Lung microvascular endothelial cell (primary cell): ENCODE measurements at regions not wholly inside any gene's neighbourhood (a gene's known extent, or its start where the extent isn't known, plus 50 kb on each side); places are given as distances from the start of the nearest gene placed in this dataset.
"Not testable (repeated sequence)": the region's sequence is repeated elsewhere in the genome, so short reads cannot be mapped to it uniquely, and the experiment has no call there.

Experiments used
- DNase-seq, 2 donors: peaks; one replicate each; pipeline versions ENCODE4 v3.0.0 to v3.0.0-alpha.2; 2010; ENCODE audit warnings: low read depth in 2 of 2

DNA sequence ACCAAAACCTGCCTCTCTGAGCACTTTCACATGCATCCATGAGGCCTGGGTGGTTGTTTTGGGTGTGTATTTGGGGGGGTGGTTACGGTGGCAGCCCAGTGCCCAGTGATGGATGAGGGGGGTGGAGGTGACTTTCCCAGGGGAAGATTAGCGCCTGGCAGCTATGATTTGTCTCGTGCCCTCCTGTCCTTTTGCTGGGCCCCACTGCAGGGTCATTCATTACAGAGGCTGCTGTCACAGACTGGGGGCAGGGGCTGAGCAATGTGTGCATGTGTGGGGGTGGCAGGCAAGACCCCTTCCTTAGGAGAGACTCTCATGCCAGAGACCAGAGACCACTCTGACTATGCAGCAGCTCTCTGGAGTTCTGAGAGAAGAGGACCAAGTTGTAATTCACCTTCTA lies 93.7 kb downstream of the MRM1 start:
- DNase-seq, result no peak

GRCh38 chr17:36695710-36696109 lies 94.3 kb downstream of the MRM1 start:
- DNase-seq, result not testable (repeated sequence)

DNA sequence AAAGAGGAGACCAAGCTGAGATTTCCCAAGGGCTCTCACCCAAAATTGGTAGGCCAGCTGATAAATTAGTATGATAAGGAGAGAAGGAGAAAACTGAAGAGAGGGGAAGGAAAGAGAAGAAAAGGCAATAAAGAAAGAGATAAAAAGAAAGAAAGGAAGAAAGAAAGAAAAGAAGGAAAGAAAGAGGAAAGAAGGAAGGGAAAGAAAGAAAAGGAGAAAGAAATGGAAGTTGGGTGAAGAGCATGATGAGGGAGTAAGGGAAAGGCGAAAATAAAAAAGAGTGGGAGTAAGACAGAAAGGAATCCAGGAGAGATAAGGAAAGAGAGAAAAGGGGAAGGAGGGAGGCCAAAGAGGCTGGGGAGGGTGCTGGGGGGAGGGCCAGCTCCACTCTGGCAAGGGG lies 95.4 kb downstream of the MRM1 start:
- DNase-seq, result no peak

- peak in 1 of 2 donors; percentile 31 for DNase-seq
Observed at GRCh38 chr17:36697903-36698530, 96.6 kb downstream of the MRM1 start.

DNA sequence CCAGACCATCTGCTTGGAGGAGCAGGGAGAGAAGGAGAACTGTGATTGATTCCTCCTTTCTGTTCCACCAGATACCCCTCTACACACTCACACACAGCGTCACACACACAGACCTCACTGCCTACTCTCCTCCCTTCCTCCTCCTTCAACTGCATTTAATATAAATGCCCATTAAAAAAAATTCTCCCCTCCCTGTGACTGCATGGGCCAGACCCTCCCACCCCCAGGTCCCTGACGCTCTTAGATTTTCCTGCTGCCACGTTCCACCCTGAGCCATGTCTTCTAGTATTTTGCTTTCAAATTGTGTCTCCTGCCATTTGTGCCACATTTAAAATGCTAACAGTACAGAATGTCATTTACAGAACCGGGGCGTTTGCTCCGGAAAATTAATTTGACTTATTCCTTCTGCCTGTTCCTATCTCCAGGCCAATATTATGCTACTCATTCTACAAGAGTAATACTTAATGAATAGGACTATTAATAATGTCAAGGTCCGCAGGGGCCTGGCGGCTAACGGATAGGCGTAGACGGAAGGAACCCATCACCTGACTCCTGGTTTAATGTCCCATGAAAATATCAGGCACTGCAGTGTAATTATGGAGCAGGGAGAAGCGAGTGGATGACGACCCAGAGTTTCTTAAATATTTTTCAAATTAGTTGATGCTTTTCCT lies 100.2 kb downstream of the MRM1 start:
- DNase-seq, result no peak

GRCh38 chr17:36702636-36703035 lies 101.3 kb downstream of the MRM1 start:
- DNase-seq, result no peak

DNA sequence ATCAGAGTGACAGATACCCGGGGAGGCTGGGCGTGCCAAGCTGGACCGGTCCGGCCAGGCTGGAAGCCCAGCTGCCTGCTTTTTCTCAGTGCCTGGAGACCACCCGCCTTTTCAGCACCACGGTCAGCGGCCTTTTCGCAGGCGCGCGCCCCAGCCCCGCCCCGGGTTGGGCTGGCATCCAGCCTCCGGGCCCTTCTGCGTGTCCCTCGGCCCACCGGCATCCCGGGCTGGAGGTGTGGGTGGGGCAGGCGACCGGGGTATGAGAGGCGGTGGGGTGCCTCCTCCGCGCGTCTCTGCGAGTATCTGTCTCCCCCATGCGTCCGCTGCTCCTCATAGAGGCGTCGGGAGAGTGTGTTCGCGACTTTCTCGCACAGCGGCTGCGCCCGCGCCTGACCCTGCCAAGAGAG lies 102.5 kb downstream of the MRM1 start:
- peak; percentile 42 to 59 for DNase-seq

- no peak for DNase-seq
Observed at GRCh38 chr17:36705283-36705795, 104.0 kb downstream of the MRM1 start.

GRCh38 chr17:36705874-36706731 lies 104.7 kb downstream of the MRM1 start:
- peak; percentile 48 to 50 for DNase-seq

GRCh38 chr17:36707904-36708303 lies 106.5 kb downstream of the MRM1 start:
- DNase-seq, result no peak

DNA sequence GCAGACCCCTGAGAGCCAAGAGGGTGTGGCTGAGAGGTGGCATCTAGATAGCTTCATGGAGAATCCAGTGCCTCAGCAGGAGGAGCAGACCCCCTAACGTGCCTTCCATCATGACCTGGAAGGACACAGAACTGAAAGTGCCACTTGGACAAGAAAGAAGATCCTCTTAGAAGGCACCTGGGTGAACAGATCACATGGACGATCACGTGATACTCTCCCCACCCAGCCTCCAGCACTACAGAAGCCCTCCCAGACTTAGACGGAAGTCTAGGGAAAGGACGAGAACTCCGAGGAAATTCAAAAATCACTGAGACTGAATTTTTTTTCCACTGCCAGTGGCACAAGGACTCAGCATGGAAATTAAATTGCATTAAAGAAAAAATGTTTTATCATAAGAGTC lies 113.4 kb downstream of the MRM1 start:
- no peak for DNase-seq

GRCh38 chr17:36715951-36716350 lies 114.6 kb downstream of the MRM1 start:
- DNase-seq, result no peak

DNA sequence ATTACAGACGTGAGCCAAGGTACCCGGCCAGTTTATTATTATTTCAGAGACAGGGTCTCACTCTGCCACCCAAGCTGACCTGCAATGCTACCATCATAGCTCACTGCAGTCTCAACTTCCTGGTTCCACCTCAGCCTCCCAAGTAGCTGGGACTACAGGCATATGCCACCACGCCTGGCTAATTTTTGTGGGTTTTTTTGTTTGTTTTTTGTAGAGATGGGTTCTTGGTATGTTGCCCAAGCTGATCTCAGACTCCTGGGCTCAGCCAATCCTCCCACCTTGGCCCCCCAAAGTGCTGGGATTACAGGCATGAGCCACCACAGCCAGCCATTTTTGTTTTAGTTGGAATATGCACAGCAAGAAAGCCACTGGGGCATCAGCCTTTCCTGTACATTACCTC lies 115.7 kb downstream of the MRM1 start:
- DNase-seq, result no peak

DNA sequence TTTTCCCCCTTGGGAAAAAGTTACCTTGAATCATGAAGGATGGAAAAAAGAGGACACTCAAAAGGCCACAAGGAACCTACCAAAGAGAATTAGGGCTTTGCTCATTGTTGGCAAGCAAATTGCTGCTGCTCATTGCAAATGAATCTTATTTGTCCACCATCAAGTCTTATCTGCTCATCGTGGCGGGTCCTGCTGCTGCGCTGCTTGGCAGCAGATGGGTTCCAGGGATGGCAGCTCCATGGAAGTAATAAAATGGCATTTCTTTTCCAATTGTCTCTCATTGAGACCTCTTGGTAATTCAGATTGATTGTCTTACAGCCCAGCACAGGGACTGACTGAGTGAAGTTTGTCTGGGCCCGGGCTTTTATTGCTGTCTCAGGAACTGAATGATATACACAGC lies 118.7 kb downstream of the MRM1 start:
- DNase-seq, result no peak

DNA sequence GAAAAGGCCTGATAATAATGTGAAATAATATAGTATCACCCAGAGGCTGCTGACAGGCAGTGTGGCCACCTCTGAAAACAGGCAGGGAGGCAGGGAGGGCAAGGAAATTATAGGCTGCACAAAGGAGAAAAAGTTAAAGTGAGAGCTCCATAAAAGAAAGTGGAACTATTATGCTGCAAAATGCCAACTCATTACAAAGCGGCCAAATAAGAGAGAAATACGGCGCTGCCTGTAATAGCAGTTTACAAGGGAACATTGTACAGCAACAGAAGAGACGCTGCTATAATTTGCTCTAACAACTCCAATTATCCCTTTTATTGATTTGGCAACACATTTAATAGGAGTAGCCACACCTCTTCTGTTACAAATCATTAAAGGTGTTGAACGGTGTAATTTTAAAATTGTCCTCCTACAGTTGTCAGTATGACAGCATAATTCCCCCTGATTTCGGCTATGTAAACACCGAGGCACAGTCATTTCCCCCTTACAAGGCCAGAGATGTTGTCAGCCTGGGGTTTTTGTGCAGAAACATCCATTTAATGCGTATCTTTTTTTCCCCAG lies 120.3 kb downstream of the MRM1 start:
- DNase-seq, result peak in 1 of 2 donors; percentile 33

DNA sequence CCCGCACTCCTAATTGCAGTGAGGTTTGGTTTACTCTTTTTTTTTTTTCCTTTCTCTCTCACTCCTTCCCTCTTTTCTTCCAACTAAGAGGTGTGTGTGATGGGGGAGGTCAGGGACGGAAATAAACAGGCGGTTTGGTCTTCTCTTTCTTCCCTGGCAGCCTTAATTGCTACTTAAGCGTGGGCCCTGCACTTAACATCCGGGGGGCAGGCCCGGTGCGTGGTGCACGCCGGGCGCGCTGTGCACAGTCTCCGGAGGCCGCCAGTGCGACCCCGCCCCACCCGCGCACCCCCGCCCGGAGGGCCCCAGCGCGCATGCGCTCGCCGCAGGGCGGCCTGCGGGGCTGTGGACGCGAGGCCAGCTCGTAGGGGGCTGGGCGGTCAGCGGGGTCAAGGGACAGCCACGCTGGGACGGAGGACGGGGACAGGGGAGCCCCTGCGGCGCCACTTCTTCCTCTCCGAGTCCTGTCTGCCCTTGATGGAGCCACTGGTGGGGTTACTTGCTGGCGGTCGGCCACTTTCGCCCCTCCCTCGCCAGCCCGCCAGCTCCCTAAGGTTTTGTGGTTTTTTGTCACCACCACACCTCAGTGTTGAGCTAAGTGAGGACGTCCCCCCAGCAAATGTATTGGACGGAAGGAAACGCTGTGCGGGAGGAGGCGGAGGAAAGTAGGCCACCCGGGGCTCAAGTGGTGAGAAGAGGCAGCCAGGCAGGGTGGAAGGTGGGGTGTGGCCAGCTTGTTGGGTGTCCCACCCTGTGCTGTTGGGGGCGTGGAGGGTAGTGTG lies 120.9 kb downstream of the MRM1 start:
- DNase-seq, result peak; percentile 2 to 26

DNA sequence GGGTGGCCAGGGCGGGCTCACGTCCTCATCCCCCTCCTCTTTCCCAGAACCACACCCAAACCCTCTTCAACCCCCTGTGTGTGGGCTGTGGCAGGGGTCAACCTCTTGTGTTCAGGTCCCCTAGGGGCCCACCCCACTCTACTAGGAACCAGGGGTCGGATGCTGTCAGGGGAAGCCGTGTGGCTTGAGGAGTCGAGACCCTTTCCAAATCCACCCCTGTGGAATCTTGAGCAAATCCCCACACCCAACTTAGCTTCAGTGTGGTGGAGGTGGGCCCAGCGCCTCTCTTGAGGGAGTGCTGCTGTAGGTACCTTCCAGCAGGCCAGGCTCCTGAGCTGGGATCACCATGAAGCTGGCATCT lies 121.5 kb downstream of the MRM1 start:
- no peak for DNase-seq

DNA sequence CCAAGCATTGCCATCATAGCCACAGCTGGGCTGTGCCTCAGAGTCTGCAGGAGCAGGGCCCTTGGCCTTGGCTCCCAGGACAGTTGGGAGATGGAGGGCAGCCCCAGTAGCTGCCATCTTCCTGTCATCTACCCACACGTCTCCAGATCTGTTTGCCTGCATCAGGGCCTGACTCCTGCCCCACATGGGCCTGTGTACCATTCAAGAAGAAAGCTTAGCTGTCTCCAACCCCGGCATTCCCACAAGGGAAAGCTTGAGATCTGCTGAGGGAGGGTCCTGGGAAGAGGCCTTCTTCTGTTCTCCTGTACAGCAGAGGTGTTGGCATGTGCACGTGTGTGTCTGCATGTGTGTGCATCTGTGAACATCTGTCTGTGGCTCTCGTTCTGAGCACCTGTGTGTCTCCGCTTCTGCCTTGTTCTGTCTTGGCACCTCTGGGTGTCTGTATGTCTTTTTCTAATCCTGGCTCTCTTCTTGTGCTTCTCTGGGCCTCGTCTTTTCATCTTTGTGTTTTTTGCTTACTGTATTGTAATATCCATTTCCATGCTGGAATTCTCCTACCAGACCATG lies 122.2 kb downstream of the MRM1 start:
- no peak for DNase-seq

- DNase-seq, result no peak
Observed at GRCh38 chr17:36726199-36726598, 124.8 kb downstream of the MRM1 start.

DNA sequence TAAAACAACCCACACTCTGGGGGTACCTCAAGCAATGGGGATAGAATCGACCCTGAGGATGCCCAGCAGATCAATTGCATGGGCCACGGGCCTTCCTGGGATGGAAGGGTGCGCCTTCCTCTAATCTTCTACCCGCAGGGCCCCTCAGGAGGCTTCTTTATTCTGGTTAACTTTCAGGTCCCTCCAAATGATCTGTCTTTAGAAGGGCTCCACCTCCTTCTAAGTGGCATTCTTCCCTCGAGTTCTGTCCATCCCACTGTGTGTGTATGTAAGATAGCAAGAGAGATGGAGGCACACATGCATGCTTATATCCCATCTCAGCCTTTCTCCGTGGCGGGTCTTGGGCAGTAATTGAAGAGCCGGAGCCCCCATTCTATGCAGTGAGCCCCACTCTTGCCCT lies 125.7 kb downstream of the MRM1 start:
- DNase-seq, result no peak

DNA sequence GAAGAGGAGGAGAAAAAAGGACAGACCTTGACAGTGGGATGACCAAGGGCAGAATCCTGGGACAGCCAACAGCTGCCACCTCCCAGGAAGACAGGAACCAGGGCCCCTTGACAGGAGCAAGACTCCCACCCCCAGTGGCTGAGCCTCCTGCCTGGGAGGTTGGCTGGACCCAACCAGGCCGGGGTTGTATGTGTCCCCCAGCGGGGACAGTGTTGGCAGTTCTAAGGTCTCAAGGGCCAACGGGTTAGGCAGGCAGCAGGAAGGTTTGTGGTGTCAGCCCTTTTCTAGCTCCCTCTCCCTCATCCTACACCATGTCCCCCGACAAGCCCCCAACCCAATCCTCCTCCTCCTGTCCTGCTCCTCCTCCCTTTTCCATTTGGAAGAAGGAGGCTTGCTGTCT lies 126.2 kb downstream of the MRM1 start:
- DNase-seq, result no peak
